GM12874 (cell line): ENCODE measurements at regions not wholly inside any gene's neighbourhood (a gene's known extent, or its start where the extent isn't known, plus 50 kb on each side); places are given as distances from the start of the nearest gene placed in this dataset.

Experiments
- CTCF ChIP-seq: IDR thresholded peaks from 2 replicates; pipeline ENCODE4 v1.5.1; 2011; ENCODE audit warnings: low read depth, mild to moderate bottlenecking, control low read depth, low read length, moderate library complexity; ENCODE audit not compliant: insufficient read depth

- TF ChIP-seq CTCF, result no peak
These were observed 188.6 kb downstream of the ZNF365 start for GRCh38 chr10:62562795-62563194.

- TF ChIP-seq CTCF, result no peak
These were observed 199.8 kb downstream of the ZNF365 start for GRCh38 chr10:62573929-62574328.

DNA sequence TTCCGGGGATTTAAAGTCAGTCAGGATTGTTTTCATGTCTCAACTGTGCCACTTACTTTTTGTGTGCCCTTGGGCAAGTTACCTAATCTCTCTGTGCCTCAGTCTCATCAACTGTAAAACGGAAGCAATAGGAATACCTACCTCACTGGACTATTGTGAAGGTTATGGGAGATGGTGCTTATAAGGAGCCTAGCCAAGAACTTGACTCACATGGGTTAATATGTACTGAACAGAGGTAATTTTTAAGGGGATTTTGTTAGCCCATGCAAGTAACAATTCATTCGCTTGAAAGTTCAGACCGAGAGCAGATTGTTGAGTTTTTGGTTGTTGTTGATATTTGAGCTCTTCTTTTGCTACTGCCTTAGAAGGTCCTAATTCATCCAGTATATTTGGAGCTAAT lies 202.9 kb downstream of the ZNF365 start:
- no peak for TF ChIP-seq CTCF

DNA sequence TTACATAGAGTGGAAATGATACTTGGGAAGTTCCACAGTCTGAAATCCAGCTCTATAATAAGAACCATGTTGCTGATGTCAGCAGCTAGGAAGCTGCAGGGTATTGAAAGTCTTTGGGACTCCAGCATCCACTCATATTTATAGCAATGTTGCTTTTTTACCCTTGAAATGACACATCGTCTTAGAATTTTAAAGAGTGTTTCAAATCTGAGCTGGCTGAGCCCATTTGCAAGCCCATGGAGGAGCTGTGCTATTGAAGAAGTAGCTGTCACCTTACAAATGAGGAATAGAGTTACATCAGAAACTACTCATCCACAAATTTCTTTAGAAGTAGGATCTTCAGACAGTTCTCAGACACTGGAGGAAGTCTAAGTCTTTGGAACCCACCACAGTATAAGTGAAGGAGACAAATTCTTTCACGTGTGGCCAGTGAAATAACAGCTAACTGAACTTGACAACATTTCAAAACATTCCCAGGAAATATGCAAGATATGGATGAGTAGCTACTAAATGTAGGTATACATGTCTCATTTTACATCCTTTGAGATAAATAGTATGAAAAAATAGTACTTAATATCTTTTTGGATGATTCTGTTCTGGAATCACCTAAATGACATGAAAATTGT lies 203.6 kb downstream of the ZNF365 start:
- no peak for TF ChIP-seq CTCF

DNA sequence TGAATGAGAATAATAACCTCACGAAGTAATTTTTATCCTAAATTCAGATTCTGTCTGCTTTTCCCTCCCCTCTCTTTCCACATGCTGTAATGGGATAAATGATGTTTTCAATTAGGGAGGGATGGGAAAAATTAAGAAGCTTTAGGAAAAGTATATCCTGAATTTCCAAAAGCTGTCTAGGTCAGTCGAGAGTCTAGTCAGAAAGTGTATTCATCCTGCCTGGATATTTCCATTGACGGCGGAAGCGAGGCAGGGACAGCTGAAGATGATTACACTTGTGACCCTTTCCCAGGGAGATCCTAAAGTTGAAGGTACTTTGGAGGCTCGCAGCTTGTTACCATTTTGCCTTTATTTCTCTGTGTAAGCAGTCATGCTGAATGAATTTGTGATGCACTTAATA lies 204.1 kb downstream of the ZNF365 start:
- no peak for TF ChIP-seq CTCF

- no peak for TF ChIP-seq CTCF
These were observed 204.7 kb downstream of the ZNF365 start for GRCh38 chr10:62578916-62579315.

- TF ChIP-seq CTCF, result no peak
These were observed 206.2 kb downstream of the ZNF365 start for GRCh38 chr10:62580396-62580795.

DNA sequence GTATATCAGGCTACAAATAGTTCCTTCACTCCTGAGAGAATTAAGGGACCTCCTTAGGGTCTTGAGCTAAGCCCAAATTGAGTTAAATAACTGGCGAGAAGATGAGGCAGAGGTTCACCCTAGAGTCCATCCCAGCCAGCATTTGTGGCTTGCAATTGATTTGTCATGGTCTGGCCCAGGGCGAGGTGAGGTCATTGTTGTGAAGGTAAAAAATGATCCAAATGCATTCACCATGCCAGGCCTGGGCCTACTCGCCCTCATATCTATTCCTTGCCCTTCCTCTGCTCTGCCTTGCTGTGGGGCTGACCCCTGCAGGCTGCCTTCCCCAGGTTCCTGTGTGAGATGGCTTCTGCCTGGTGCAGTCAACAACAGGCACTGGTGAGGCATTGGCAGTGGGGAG lies 207.2 kb downstream of the ZNF365 start:
- no peak for TF ChIP-seq CTCF
